HL-60 (cell line): ENCODE measurements at regions not wholly inside any gene's neighbourhood (a gene's known extent, or its start where the extent isn't known, plus 50 kb on each side); places are given as distances from the start of the nearest gene placed in this dataset.

Experiments
- GABPA ChIP-seq: IDR thresholded peaks from 2 replicates; pipeline ENCODE4 v1.6.1; 2012; ENCODE audit warnings: low read depth
- POLR2AphosphoS5 ChIP-seq: IDR thresholded peaks from 2 replicates; pipeline ENCODE4 v1.6.1; 2012; ENCODE audit warnings: low read depth
- REST ChIP-seq: IDR thresholded peaks from 2 replicates; pipeline ENCODE4 v1.6.1; 2012; ENCODE audit warnings: low read depth; ENCODE audit not compliant: insufficient replicate concordance
- SPI1 ChIP-seq: IDR thresholded peaks from 2 replicates; pipeline ENCODE4 v1.6.1; 2012; ENCODE audit warnings: low read depth, mild to moderate bottlenecking, borderline replicate concordance
- TF ChIP-seq, protein P1 (sequence below): IDR thresholded peaks from one replicate; pipeline ENCODE4 v1.5.1; 2011; ENCODE audit warnings: low read length, control low read depth, inconsistent platforms; ENCODE audit not compliant: insufficient read depth

- TF ChIP-seq, protein P1, sequence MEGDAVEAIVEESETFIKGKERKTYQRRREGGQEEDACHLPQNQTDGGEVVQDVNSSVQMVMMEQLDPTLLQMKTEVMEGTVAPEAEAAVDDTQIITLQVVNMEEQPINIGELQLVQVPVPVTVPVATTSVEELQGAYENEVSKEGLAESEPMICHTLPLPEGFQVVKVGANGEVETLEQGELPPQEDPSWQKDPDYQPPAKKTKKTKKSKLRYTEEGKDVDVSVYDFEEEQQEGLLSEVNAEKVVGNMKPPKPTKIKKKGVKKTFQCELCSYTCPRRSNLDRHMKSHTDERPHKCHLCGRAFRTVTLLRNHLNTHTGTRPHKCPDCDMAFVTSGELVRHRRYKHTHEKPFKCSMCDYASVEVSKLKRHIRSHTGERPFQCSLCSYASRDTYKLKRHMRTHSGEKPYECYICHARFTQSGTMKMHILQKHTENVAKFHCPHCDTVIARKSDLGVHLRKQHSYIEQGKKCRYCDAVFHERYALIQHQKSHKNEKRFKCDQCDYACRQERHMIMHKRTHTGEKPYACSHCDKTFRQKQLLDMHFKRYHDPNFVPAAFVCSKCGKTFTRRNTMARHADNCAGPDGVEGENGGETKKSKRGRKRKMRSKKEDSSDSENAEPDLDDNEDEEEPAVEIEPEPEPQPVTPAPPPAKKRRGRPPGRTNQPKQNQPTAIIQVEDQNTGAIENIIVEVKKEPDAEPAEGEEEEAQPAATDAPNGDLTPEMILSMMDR = no peak
- no peak for TF ChIP-seq REST
- TF ChIP-seq POLR2AphosphoS5 = no peak
- TF ChIP-seq SPI1 = no peak
- TF ChIP-seq GABPA = no peak
Observed at GRCh38 chr16:54375071-54375470, 88.5 kb upstream of the IRX3 start.
